ENCODE measurements at regions not wholly inside any gene's neighbourhood (a gene's known extent, or its start where the extent isn't known, plus 50 kb on each side); places are given as distances from the start of the nearest gene placed in this dataset.

GRCh38 chr17:69949973-69950695 lies 124.9 kb upstream of the KCNJ16 start:
- DNase-seq (ENCODE audit: low spot score) = no peak

- no peak for DNase-seq (ENCODE audit: low spot score)
Observed at GRCh38 chr17:69950701-69951418, 124.2 kb upstream of the KCNJ16 start.

GRCh38 chr17:69954241-69954925 lies 120.6 kb upstream of the KCNJ16 start:
- DNase-seq (ENCODE audit: low spot score) = no peak

GRCh38 chr17:69958063-69958462 lies 117.0 kb upstream of the KCNJ16 start:
- no peak for DNase-seq (ENCODE audit: low spot score)

GRCh38 chr17:69959283-69959682 lies 115.7 kb upstream of the KCNJ16 start:
- DNase-seq (ENCODE audit: low spot score) = no peak

GRCh38 chr17:69960755-69961154 lies 114.3 kb upstream of the KCNJ16 start:
- DNase-seq (ENCODE audit: low spot score) = peak; percentile 6

- DNase-seq (ENCODE audit: low spot score) = peak; percentile 43
Observed at GRCh38 chr17:69961501-69962145, 113.4 kb upstream of the KCNJ16 start.

GRCh38 chr17:69962436-69962995 lies 112.5 kb upstream of the KCNJ16 start:
- DNase-seq (ENCODE audit: low spot score) = no peak

GRCh38 chr17:69967910-69968411 lies 107.1 kb upstream of the KCNJ16 start:
- DNase-seq (ENCODE audit: low spot score) = no peak

- no peak for DNase-seq (ENCODE audit: low spot score)
Observed at GRCh38 chr17:69969897-69970296, 105.1 kb upstream of the KCNJ16 start.

GRCh38 chr17:69972251-69972650 lies 102.8 kb upstream of the KCNJ16 start:
- no peak for DNase-seq (ENCODE audit: low spot score)

GRCh38 chr17:69975808-69976207 lies 99.2 kb upstream of the KCNJ16 start:
- DNase-seq (ENCODE audit: low spot score) = no peak

- no peak for DNase-seq (ENCODE audit: low spot score)
Observed at GRCh38 chr17:69978056-69978646, 96.9 kb upstream of the KCNJ16 start.

GRCh38 chr17:69981441-69981840 lies 93.6 kb upstream of the KCNJ16 start:
- no peak for DNase-seq (ENCODE audit: low spot score)

- no peak for DNase-seq (ENCODE audit: low spot score)
Observed at GRCh38 chr17:69995476-69995875, 79.5 kb upstream of the KCNJ16 start.

GRCh38 chr17:69997332-69997731 lies 77.7 kb upstream of the KCNJ16 start:
- no peak for DNase-seq (ENCODE audit: low spot score)

GRCh38 chr17:69999253-69999652 lies 75.8 kb upstream of the KCNJ16 start:
- DNase-seq (ENCODE audit: low spot score) = no peak

GRCh38 chr17:70006159-70006558 lies 68.9 kb upstream of the KCNJ16 start:
- DNase-seq (ENCODE audit: low spot score) = no peak

- DNase-seq (ENCODE audit: low spot score) = no peak
Observed at GRCh38 chr17:70011750-70012149, 63.3 kb upstream of the KCNJ16 start.

GRCh38 chr17:70013911-70014310 lies 61.1 kb upstream of the KCNJ16 start:
- DNase-seq (ENCODE audit: low spot score) = no peak

GRCh38 chr17:70017112-70017511 lies 57.9 kb upstream of the KCNJ16 start:
- no peak for DNase-seq (ENCODE audit: low spot score)

GRCh38 chr17:70017941-70018340 lies 57.1 kb upstream of the KCNJ16 start:
- DNase-seq (ENCODE audit: low spot score) = no peak

Measured in pons (tissue), 1 donor.